MCF 10A (cell line): ENCODE measurements at regions not wholly inside any gene's neighbourhood (a gene's known extent, or its start where the extent isn't known, plus 50 kb on each side); places are given as distances from the start of the nearest gene placed in this dataset.

ENCODE experiments used
- BruUV-seq: library from RNA; stranded (reverse); fragments of 400-500 nt; replicated peaks from 2 replicates; lab custom pipeline; 2021; lab: Mats Ljungman, UMichigan
- CTCF ChIA-PET: fragments of 300-600 bp; sonication (Branson Sonifier 250); formaldehyde crosslinking; extraction: SDS; loops from one replicate; lab custom pipeline; 2021; ENCODE audit warnings: antibody characterized with exemption, inconsistent platforms; lab: Yijun Ruan, JAX
- POLR2A ChIA-PET: fragments of 300-600, 350-650 bp; sonication (Branson Sonifier 250); formaldehyde crosslinking; extraction: SDS; loops from one replicate; lab custom pipeline; 2020; ENCODE audit warnings: antibody characterized with exemption, inconsistent platforms; lab: Yijun Ruan, JAX
- DNase-seq: peaks from one replicate; pipeline ENCODE4 v3.0.0-alpha.2; 2018; ENCODE audit not compliant: unreplicated experiment
- H3K27ac Mint-ChIP-seq: one replicate; pipeline ENCODE4 v1.8.0; 2022; ENCODE audit warnings: mild to moderate bottlenecking, low read depth, mixed read lengths; ENCODE audit not compliant: unreplicated experiment
- H3K27me3 Mint-ChIP-seq: one replicate; pipeline ENCODE4 v1.8.0; 2022; ENCODE audit warnings: mixed read lengths; ENCODE audit not compliant: insufficient read depth, unreplicated experiment
- H3K36me3 Mint-ChIP-seq: one replicate; pipeline ENCODE4 v1.8.0; 2022; ENCODE audit warnings: mild to moderate bottlenecking, moderate library complexity, mixed read lengths; ENCODE audit not compliant: insufficient read depth, unreplicated experiment
- H3K4me1 Mint-ChIP-seq: one replicate; pipeline ENCODE4 v1.8.0; 2022; ENCODE audit warnings: mixed read lengths; ENCODE audit not compliant: insufficient read depth, unreplicated experiment
- H3K4me3 Mint-ChIP-seq: one replicate; pipeline ENCODE4 v1.8.0; 2022; ENCODE audit warnings: mild to moderate bottlenecking, moderate library complexity, mixed read lengths; ENCODE audit not compliant: unreplicated experiment
- H3K9me3 Mint-ChIP-seq: one replicate; pipeline ENCODE4 v1.8.0; 2022; ENCODE audit warnings: mixed read lengths; ENCODE audit not compliant: unreplicated experiment
- intact Hi-C: fragments of 100-400 bp; cut with micrococcal nuclease; formaldehyde crosslinking; loops from 2 replicates; pipeline ENCODE4 v1.14.1; 2022
- TF ChIP-seq, protein P1 (sequence below): fragments of 200-600 bp; IDR thresholded peaks from one replicate; pipeline ENCODE4 v1.8.0; 2022; ENCODE audit warnings: antibody characterized with exemption, mild to moderate bottlenecking; ENCODE audit not compliant: unreplicated experiment

GRCh38 chr2:187084524-187084923, 235.6 kb upstream of the ZSWIM2 start:
- Mint-ChIP-seq H3K4me1 (no peaks in the 10 kb centered on the region), H3K36me3 (peaks cover 6% of the 10 kb centered on the region)

DNA sequence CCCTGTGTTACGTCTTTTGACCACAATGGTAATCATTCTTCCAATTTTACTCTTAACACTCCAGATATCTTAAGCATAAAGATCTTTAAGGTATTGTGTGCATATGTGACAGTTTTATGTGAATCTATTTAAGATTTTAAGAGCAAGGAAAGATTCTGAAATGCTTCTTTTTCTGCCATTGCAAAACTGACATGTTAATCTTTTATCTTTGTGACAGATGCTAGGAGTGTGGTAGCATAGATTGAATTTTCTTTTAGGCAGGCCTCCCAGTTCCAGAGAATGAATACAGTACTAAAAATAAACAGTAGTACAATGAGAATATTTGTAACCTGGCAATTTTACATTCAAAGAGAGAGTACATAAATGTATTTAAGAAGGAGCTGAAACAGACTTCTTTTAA, 232.5 kb upstream of the ZSWIM2 start:
- TF ChIP-seq, protein P1, sequence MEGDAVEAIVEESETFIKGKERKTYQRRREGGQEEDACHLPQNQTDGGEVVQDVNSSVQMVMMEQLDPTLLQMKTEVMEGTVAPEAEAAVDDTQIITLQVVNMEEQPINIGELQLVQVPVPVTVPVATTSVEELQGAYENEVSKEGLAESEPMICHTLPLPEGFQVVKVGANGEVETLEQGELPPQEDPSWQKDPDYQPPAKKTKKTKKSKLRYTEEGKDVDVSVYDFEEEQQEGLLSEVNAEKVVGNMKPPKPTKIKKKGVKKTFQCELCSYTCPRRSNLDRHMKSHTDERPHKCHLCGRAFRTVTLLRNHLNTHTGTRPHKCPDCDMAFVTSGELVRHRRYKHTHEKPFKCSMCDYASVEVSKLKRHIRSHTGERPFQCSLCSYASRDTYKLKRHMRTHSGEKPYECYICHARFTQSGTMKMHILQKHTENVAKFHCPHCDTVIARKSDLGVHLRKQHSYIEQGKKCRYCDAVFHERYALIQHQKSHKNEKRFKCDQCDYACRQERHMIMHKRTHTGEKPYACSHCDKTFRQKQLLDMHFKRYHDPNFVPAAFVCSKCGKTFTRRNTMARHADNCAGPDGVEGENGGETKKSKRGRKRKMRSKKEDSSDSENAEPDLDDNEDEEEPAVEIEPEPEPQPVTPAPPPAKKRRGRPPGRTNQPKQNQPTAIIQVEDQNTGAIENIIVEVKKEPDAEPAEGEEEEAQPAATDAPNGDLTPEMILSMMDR = no peak
- ChIA-PET CTCF (no interaction called here), POLR2A (interaction anchor here (0.6 kb wide), 1 partner anchor 282 kb away, joined by 4 read pairs; no protein-coding TSS in a partner anchor)
- BruUV-seq = no TSS peak
- no peak for DNase-seq
- no peaks in the 10 kb centered on the region for H3K27me3 Mint-ChIP-seq
- H3K27ac Mint-ChIP-seq = no peak overlapping the region
- peaks cover 8% of the 10 kb centered on the region for H3K4me1 Mint-ChIP-seq
- intact Hi-C loops = no loop called here
- no peaks in the 10 kb centered on the region for H3K9me3 Mint-ChIP-seq
- H3K4me3 Mint-ChIP-seq = no peak overlapping the region
- no peaks in the 10 kb centered on the region for H3K36me3 Mint-ChIP-seq

More at GRCh38 chr2:187084524-187084923, 235.6 kb upstream of the ZSWIM2 start:
- Mint-ChIP-seq H3K27ac (no peak overlapping the region), H3K27me3 (no peaks in the 10 kb centered on the region), H3K4me3 (no peak overlapping the region), H3K9me3 (peaks cover 10% of the 10 kb centered on the region)
- no TSS peak for BruUV-seq
- DNase-seq = no peak
- CTCF ChIA-PET = no interaction called here
- TF ChIP-seq, protein P1 = no peak
- intact Hi-C loops = no loop called here
- POLR2A ChIA-PET = no interaction called here

DNA sequence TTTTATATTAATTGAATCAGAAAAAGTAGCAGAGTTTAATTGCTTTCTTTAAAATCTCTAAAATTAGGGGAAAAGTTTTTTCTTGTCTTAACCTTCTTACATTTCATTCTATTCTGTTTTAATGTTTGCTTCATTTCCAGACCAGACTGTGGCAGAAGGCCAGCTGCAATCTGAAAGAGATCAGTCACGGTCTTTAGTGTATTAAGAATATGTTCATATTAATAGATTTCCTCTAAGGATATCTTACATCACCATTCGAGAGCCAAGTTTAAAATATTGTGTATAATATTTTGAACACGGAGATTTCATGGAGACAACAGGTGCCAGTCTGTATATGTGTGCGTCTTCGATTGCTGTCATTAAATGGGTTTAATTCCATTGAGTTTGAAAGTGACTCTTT, 230.9 kb upstream of the ZSWIM2 start:
- no peak overlapping the region for H3K27ac Mint-ChIP-seq
- H3K4me3 Mint-ChIP-seq = no peak overlapping the region
- POLR2A ChIA-PET = no interaction called here
- H3K4me1 Mint-ChIP-seq = peaks cover 8% of the 10 kb centered on the region
- no peaks in the 10 kb centered on the region for H3K27me3 Mint-ChIP-seq
- intact Hi-C loops = no loop called here
- H3K9me3 Mint-ChIP-seq = no peaks in the 10 kb centered on the region
- TF ChIP-seq, protein P1 = no peak
- no peaks in the 10 kb centered on the region for H3K36me3 Mint-ChIP-seq
- no peak for DNase-seq
- no TSS peak for BruUV-seq
- CTCF ChIA-PET = no interaction called here

- H3K4me3 Mint-ChIP-seq = no peak overlapping the region
- ChIA-PET POLR2A (interaction anchor here (0.6 kb wide), 1 partner anchor 351 kb away, joined by 4 read pairs; no protein-coding TSS in a partner anchor), CTCF (interaction anchor here (0.5 to 0.6 kb wide), 2 partner anchors 118 to 381 kb away, joined by 3 read pairs; no protein-coding TSS in a partner anchor)
- no peaks in the 10 kb centered on the region for H3K27me3 Mint-ChIP-seq
- H3K27ac Mint-ChIP-seq = peak overlapping the region; percentile 8
- intact Hi-C loops = no loop called here
- DNase-seq = peak; percentile 52
- no peaks in the 10 kb centered on the region for H3K9me3 Mint-ChIP-seq
- H3K36me3 Mint-ChIP-seq = no peaks in the 10 kb centered on the region
- TF ChIP-seq, protein P1 = no peak
- H3K4me1 Mint-ChIP-seq = peaks cover 8% of the 10 kb centered on the region
- no TSS peak for BruUV-seq
Measured at GRCh38 chr2:187078297-187078696, 229.3 kb upstream of the ZSWIM2 start.
